ENCODE measurements at regions not wholly inside any gene's neighbourhood (a gene's known extent, or its start where the extent isn't known, plus 50 kb on each side); places are given as distances from the start of the nearest gene placed in this dataset.

DNA sequence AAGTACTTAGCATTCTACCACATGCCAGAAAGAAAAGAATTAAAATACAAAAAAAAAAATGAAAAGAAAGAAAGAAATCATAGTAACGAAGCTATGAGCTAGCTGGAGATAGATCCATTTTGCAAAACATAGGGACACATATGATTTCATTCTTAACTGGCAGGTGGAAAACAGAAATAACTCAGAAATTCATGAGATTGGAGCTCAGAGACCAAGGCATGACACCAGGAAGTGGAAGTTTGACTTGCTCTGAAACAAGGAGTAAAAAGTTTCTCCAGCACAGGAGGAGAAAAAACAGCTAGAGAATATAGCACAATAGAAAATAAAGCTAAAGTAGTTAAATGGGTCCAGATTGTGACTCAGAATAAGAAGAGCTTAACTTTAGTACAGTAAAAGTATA lies 278.1 kb downstream of the ZEB2 start:
- FAIRE-seq = peak; percentile 37
- no peak for DNase-seq (ENCODE audit: extremely low read depth in 1 of 4, low spot score in 3 of 4)
- ChIA-PET CTCF (ENCODE audit: low intra/inter-chr PET ratio) (no interaction called here), POLR2A (interaction anchor here (0.7 kb wide), 1 partner anchor 11 kb away, joined by 3 read pairs; no protein-coding TSS in a partner anchor)
- intact Hi-C loops (cut with micrococcal nuclease) = no loop called here
- Histone ChIP-seq H4K20me1 (replicated peaks; ENCODE audit: control insufficient read depth, insufficient read depth, low read length) (no peaks in the 10 kb centered on the region), H3K4me3 (no peak overlapping the region), H3K4me2 (ENCODE audit: insufficient read depth, low read length) (no peak overlapping the region), H3K27ac (ENCODE audit: extremely low read depth, low read depth, low read length) (no peak overlapping the region), H3K36me3 (ENCODE audit: control insufficient read depth, insufficient read depth, low read length) (no peaks in the 10 kb centered on the region; the same call in 2 of the 3 replicates), H3K79me2 (ENCODE audit: control insufficient read depth, insufficient read depth, low read length) (no peaks in the 10 kb centered on the region), H3K9ac (ENCODE audit: insufficient read depth in 1 of 2, low read depth in 2 of 2, low read length in 2 of 2) (no peak overlapping the region), H3K27me3 (ENCODE audit: control insufficient read depth in 2 of 2, insufficient read depth in 2 of 2, low read length in 2 of 2) (no peaks in the 10 kb centered on the region), H3K9me1 (ENCODE audit: control insufficient read depth, insufficient read depth, low read length) (no peaks in the 10 kb centered on the region), H3K4me1 (replicated peaks in 1 of 2; ENCODE audit: control insufficient read depth in 2 of 2, insufficient read depth in 2 of 2, low read length in 2 of 2) (peaks cover 0 to 6% of the 10 kb centered on the region in 2 experiments; a peak in 1 of 5 replicates), H3K9me3 (replicated peaks; ENCODE audit: control insufficient read depth, insufficient read depth, low read depth, low read length) (no peaks in the 10 kb centered on the region), H2AFZ (ENCODE audit: low read depth, low read length) (peak overlapping the region; percentile 62; the same call in 1 of the 2 replicates)
- in situ Hi-C loops (cut with MboI) = no loop called here
- BruUV-seq (replicated peaks) = no TSS peak
- 60% methylated on average over 1 of the region's 1 CpG for WGBS (ENCODE audit: insufficient coverage, low coverage, missing lambda C conversion rate)
- ATAC-seq = no peak
- TF ChIP-seq, protein P1, sequence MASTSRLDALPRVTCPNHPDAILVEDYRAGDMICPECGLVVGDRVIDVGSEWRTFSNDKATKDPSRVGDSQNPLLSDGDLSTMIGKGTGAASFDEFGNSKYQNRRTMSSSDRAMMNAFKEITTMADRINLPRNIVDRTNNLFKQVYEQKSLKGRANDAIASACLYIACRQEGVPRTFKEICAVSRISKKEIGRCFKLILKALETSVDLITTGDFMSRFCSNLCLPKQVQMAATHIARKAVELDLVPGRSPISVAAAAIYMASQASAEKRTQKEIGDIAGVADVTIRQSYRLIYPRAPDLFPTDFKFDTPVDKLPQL (IDR thresholded peaks at IDR 0.05; ENCODE audit: extremely low read depth, insufficient read length) = no peak
- TF ChIP-seq CBX3 (IDR thresholded peaks at IDR 0.05; ENCODE audit: borderline replicate concordance in 1 of 2, low read length in 2 of 2) (no peak), GABPB1 (CRISPR knock-in tag; IDR thresholded peaks at IDR 0.05) (no peak), RBM25 (IDR thresholded peaks at IDR 0.05; ENCODE audit: low read depth, low read length, severe bottlenecking) (no peak), FIP1L1 (IDR thresholded peaks at IDR 0.05; ENCODE audit: low read depth, low read length, poor library complexity, severe bottlenecking) (no peak), ZNF696 (CRISPR knock-in tag; conservative IDR thresholded peaks at IDR 0.05) (no peak), TAL1 (IDR thresholded peaks at IDR 0.05) (no peak), YBX1 (IDR thresholded peaks at IDR 0.05) (no peak)
- TF ChIP-seq, protein P2, sequence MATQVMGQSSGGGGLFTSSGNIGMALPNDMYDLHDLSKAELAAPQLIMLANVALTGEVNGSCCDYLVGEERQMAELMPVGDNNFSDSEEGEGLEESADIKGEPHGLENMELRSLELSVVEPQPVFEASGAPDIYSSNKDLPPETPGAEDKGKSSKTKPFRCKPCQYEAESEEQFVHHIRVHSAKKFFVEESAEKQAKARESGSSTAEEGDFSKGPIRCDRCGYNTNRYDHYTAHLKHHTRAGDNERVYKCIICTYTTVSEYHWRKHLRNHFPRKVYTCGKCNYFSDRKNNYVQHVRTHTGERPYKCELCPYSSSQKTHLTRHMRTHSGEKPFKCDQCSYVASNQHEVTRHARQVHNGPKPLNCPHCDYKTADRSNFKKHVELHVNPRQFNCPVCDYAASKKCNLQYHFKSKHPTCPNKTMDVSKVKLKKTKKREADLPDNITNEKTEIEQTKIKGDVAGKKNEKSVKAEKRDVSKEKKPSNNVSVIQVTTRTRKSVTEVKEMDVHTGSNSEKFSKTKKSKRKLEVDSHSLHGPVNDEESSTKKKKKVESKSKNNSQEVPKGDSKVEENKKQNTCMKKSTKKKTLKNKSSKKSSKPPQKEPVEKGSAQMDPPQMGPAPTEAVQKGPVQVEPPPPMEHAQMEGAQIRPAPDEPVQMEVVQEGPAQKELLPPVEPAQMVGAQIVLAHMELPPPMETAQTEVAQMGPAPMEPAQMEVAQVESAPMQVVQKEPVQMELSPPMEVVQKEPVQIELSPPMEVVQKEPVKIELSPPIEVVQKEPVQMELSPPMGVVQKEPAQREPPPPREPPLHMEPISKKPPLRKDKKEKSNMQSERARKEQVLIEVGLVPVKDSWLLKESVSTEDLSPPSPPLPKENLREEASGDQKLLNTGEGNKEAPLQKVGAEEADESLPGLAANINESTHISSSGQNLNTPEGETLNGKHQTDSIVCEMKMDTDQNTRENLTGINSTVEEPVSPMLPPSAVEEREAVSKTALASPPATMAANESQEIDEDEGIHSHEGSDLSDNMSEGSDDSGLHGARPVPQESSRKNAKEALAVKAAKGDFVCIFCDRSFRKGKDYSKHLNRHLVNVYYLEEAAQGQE (IDR thresholded peaks at IDR 0.05; ENCODE audit: borderline replicate concordance) = no peak
- TF ChIP-seq, protein P2 (CRISPR knock-in tag; IDR thresholded peaks at IDR 0.05; ENCODE audit: low read depth) = no peak
- TF ChIP-seq, protein P3, sequence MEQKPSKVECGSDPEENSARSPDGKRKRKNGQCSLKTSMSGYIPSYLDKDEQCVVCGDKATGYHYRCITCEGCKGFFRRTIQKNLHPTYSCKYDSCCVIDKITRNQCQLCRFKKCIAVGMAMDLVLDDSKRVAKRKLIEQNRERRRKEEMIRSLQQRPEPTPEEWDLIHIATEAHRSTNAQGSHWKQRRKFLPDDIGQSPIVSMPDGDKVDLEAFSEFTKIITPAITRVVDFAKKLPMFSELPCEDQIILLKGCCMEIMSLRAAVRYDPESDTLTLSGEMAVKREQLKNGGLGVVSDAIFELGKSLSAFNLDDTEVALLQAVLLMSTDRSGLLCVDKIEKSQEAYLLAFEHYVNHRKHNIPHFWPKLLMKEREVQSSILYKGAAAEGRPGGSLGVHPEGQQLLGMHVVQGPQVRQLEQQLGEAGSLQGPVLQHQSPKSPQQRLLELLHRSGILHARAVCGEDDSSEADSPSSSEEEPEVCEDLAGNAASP (IDR thresholded peaks at IDR 0.05) = no peak
